Keratinocyte (primary cell): ENCODE measurements at regions not wholly inside any gene's neighbourhood (a gene's known extent, or its start where the extent isn't known, plus 50 kb on each side); places are given as distances from the start of the nearest gene placed in this dataset.

Source experiments
- DNase-seq: peaks from one replicate; pipeline ENCODE4 v3.0.0-alpha.2; 2011; ENCODE audit warnings: low read depth, missing footprints, low spot score
- FAIRE-seq: peaks from 2 replicates; lab custom pipeline; 2011; peaks lifted over from hg19 to GRCh38; lab: Jason Lieb, UNC
- H2AFZ ChIP-seq: 2 replicates; pipeline ENCODE4 v1.6.0; 2012; ENCODE audit warnings: low read length, control low read depth, inconsistent platforms; ENCODE audit not compliant: control insufficient read depth
- H3K27ac ChIP-seq: 2 replicates; pipeline ENCODE4 v1.5.1; 2011; ENCODE audit warnings: low read length; ENCODE audit not compliant: control insufficient read depth, insufficient read depth
- H3K27me3 ChIP-seq: 3 replicates; pipeline ENCODE4 v1.6.0; 2011; ENCODE audit warnings: low read length; ENCODE audit not compliant: control insufficient read depth, insufficient read depth; ENCODE audit errors: extremely low read depth
- H3K36me3 ChIP-seq, 2 experiments: 2 replicates in 1 of 2; 3 replicates in 1 of 2; pipeline ENCODE4 v1.5.1; 2011; ENCODE audit warnings: low read length in 2 of 2, mild to moderate bottlenecking in 1 of 2; ENCODE audit not compliant: control insufficient read depth in 2 of 2, insufficient read depth in 2 of 2; ENCODE audit errors: extremely low read depth in 1 of 2
- H3K4me1 ChIP-seq: 3 replicates; pipeline ENCODE4 v1.5.1; 2011; ENCODE audit warnings: low read length; ENCODE audit not compliant: control insufficient read depth, insufficient read depth; ENCODE audit errors: extremely low read depth
- H3K4me2 ChIP-seq: 3 replicates; pipeline ENCODE4 v1.6.0; 2011; ENCODE audit warnings: low read depth, low read length; ENCODE audit not compliant: control insufficient read depth, insufficient read depth; ENCODE audit errors: extremely low read depth
- H3K4me3 ChIP-seq, 3 experiments: fragments of 200-600 bp in 1 of 3; sonication (generic) in 1 of 3; 2 replicates in 2 of 3; 3 replicates in 1 of 3; pipeline ENCODE4 v1.5.1; 2011 to 2016; ENCODE audit warnings: low read length in 3 of 3, mild to moderate bottlenecking in 3 of 3, control low read depth in 2 of 3, inconsistent platforms in 1 of 3, low read depth in 1 of 3, mixed read lengths in 1 of 3, mixed run types in 1 of 3, moderate library complexity in 1 of 3; ENCODE audit not compliant: control insufficient read depth in 2 of 3, insufficient read depth in 2 of 3; ENCODE audit errors: extremely low read depth in 1 of 3
- H3K79me2 ChIP-seq: 2 replicates; pipeline ENCODE4 v1.6.0; 2012; ENCODE audit warnings: low read length; ENCODE audit not compliant: control insufficient read depth, insufficient read depth
- H3K9ac ChIP-seq: 3 replicates; pipeline ENCODE4 v1.6.0; 2011; ENCODE audit warnings: low read length; ENCODE audit not compliant: control insufficient read depth, insufficient read depth; ENCODE audit errors: extremely low read depth
- H3K9me1 ChIP-seq: 3 replicates; pipeline ENCODE4 v1.6.0; 2011; ENCODE audit warnings: low read length; ENCODE audit not compliant: control insufficient read depth, insufficient read depth; ENCODE audit errors: extremely low read depth
- H3K9me3 ChIP-seq: 2 replicates; pipeline ENCODE4 v1.5.1; 2012; ENCODE audit warnings: low read depth, low read length; ENCODE audit not compliant: control insufficient read depth
- H4K20me1 ChIP-seq: 3 replicates; pipeline ENCODE4 v1.6.0; 2011; ENCODE audit warnings: low read length; ENCODE audit not compliant: control insufficient read depth, insufficient read depth; ENCODE audit errors: extremely low read depth
- EZH2 ChIP-seq: IDR thresholded peaks from one replicate; pipeline ENCODE4 v1.6.1; 2012; ENCODE audit warnings: inconsistent platforms, mild to moderate bottlenecking, low read length, moderate library complexity
- dilution Hi-C: fragments of 300-500 bp; cut with MboI; formaldehyde crosslinking; loops from one replicate; pipeline ENCODE4 v1.7.0; 2020; ENCODE audit warnings: low sequenced_read_pairs; ENCODE audit not compliant: extremely low pct_ligation_motif_present
- TF ChIP-seq, protein P1 (sequence below), 3 experiments: IDR thresholded peaks in 1 of 3; conservative IDR thresholded peaks in 1 of 3; optimal IDR thresholded peaks in 1 of 3; 2 replicates in 2 of 3; 3 replicates in 1 of 3; pipeline versions ENCODE3 to v1.5.1; 2011; ENCODE audit warnings: low read length in 3 of 3, mild to moderate bottlenecking in 3 of 3, moderate library complexity in 2 of 3, control low read depth in 1 of 3, inconsistent platforms in 1 of 3; ENCODE audit not compliant: insufficient read depth in 2 of 3; ENCODE audit errors: extremely low read depth in 1 of 3

DNA sequence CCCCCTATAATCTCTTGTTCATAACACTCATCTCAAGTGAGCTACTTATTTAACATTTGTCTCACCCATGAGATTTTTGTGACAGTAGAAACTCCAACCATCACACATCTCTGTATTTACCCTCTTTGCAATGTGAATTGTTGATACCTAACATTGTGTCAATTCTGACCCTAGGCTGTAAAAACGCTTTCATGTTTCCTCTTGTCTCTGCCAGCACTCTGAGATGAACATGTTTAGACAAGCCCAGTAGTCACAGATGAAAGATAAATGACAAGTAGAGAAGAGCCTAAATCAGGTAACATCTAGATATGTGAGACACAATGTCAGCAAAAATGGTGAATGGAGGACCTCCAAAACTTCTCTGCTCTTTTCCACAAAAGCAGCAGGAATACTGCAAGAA is 1254.5 kb upstream of the GOT2 start:
- no peak for TF ChIP-seq EZH2
- TF ChIP-seq, protein P1, sequence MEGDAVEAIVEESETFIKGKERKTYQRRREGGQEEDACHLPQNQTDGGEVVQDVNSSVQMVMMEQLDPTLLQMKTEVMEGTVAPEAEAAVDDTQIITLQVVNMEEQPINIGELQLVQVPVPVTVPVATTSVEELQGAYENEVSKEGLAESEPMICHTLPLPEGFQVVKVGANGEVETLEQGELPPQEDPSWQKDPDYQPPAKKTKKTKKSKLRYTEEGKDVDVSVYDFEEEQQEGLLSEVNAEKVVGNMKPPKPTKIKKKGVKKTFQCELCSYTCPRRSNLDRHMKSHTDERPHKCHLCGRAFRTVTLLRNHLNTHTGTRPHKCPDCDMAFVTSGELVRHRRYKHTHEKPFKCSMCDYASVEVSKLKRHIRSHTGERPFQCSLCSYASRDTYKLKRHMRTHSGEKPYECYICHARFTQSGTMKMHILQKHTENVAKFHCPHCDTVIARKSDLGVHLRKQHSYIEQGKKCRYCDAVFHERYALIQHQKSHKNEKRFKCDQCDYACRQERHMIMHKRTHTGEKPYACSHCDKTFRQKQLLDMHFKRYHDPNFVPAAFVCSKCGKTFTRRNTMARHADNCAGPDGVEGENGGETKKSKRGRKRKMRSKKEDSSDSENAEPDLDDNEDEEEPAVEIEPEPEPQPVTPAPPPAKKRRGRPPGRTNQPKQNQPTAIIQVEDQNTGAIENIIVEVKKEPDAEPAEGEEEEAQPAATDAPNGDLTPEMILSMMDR (optimal IDR thresholded peaks at IDR 0.05 in 1 of 3, IDR thresholded peaks at IDR 0.05 in 1 of 3, conservative IDR thresholded peaks at IDR 0.05 in 1 of 3; ENCODE audit: extremely low read depth in 1 of 3, insufficient read depth in 2 of 3, low read length in 3 of 3) = no peak
- no peaks in the 10 kb centered on the region for H3K79me2 ChIP-seq
- no peak overlapping the region for H3K9ac ChIP-seq
- dilution Hi-C loops = no loop called here
- no peak overlapping the region for H3K27ac ChIP-seq
- peaks cover 1% of the 10 kb centered on the region for H3K9me3 ChIP-seq
- no peaks in the 10 kb centered on the region for H3K4me1 ChIP-seq
- H3K36me3 ChIP-seq = no peaks in the 10 kb centered on the region
- no peak for DNase-seq
- H3K4me3 ChIP-seq = no peak overlapping the region
- no peaks in the 10 kb centered on the region for H3K9me1 ChIP-seq
- H3K4me2 ChIP-seq = no peak overlapping the region
- H4K20me1 ChIP-seq = no peaks in the 10 kb centered on the region
- FAIRE-seq = no peak
- no peak overlapping the region for H2AFZ ChIP-seq
- H3K27me3 ChIP-seq = no peaks in the 10 kb centered on the region

GRCh38 chr16:59975953-59976352 is 1241.8 kb upstream of the GOT2 start:
- FAIRE-seq (no peak), DNase-seq (no peak)
- H4K20me1 ChIP-seq = no peaks in the 10 kb centered on the region
- dilution Hi-C loops = no loop called here
- H3K9me3 ChIP-seq = no peaks in the 10 kb centered on the region
- H3K9ac ChIP-seq = no peak overlapping the region
- H3K9me1 ChIP-seq = no peaks in the 10 kb centered on the region
- H3K27me3 ChIP-seq = no peaks in the 10 kb centered on the region
- no peak overlapping the region for H3K27ac ChIP-seq
- H3K79me2 ChIP-seq = no peaks in the 10 kb centered on the region
- no peaks in the 10 kb centered on the region for H3K36me3 ChIP-seq
- TF ChIP-seq, protein P1 (optimal IDR thresholded peaks at IDR 0.05 in 1 of 3, IDR thresholded peaks at IDR 0.05 in 1 of 3, conservative IDR thresholded peaks at IDR 0.05 in 1 of 3; ENCODE audit: extremely low read depth in 1 of 3, insufficient read depth in 2 of 3, low read length in 3 of 3) = no peak
- TF ChIP-seq EZH2 = no peak
- H3K4me1 ChIP-seq = no peaks in the 10 kb centered on the region
- H3K4me2 ChIP-seq = no peak overlapping the region
- H2AFZ ChIP-seq = no peak overlapping the region
- H3K4me3 ChIP-seq = no peak overlapping the region
